Posterior cingulate gyrus (tissue), 11 donors: ENCODE measurements at regions not wholly inside any gene's neighbourhood (a gene's known extent, or its start where the extent isn't known, plus 50 kb on each side); places are given as distances from the start of the nearest gene placed in this dataset.
"Not testable (repeated sequence)": the region's sequence is repeated elsewhere in the genome, so short reads cannot be mapped to it uniquely, and the experiment has no call there.

Experiments used
- DNase-seq, 10 donors: peaks; one replicate each; pipeline versions ENCODE4 v3.0.0 to v3.0.0-alpha.2; 2020 to 2021; ENCODE audit warnings: mixed read lengths in 3 of 10
- intact Hi-C: fragments of 100-400 bp; cut with DNase I; formaldehyde crosslinking; loops from one replicate; pipeline ENCODE4 v1.15.1; 2023

GRCh38 chr21:35982717-35983116 lies 77.6 kb downstream of the SETD4 start:
- intact Hi-C loops: no loop called here
- DNase-seq: no peak

- no peak for DNase-seq
- intact Hi-C loops: no loop called here
Measured at GRCh38 chr21:35981514-35982070, 78.7 kb downstream of the SETD4 start.

GRCh38 chr21:35980821-35981220 lies 79.5 kb downstream of the SETD4 start:
- DNase-seq: no peak
- intact Hi-C loops: no loop called here

DNA sequence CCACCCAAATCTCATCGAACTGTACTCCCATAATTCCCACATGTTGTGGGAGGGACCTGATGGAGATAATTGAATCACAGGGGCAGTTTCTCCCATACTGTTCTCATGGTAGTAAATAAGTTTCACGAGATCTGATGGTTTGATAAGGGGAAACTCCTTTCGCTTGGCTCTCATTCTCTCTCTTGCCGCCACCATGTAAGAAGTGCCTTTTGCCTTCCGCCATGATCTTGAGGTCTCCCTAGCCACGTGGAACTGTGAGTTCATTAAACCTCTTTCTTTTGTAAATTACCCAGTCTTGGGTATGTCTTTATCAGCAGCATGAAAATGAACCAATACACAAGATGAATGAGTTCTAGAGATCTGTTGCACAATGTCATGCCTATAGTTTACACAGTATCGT lies 82.5 kb downstream of the SETD4 start:
- intact Hi-C loops, DNase-seq: not testable (repeated sequence)

DNA sequence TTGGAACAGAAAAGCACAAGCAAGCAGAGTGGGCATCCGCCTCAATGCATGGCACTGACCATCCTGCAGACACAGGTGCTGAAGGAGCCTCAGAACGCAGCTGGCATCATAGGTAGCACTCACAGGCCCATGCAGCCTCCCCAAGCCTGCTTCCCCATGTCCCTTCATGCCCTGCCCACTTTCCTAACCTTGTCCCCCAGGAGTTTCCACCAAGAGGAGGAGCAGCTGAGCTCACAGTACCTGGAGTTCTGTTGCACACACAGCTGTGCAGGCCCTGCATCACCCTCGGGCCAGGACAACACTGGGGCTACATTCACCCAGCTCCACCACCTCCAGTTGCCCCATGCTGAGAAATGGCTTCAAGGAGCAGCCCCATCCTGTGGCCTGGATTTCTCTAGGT lies 83.4 kb downstream of the SETD4 start:
- intact Hi-C loops: no loop called here
- DNase-seq: no peak

DNA sequence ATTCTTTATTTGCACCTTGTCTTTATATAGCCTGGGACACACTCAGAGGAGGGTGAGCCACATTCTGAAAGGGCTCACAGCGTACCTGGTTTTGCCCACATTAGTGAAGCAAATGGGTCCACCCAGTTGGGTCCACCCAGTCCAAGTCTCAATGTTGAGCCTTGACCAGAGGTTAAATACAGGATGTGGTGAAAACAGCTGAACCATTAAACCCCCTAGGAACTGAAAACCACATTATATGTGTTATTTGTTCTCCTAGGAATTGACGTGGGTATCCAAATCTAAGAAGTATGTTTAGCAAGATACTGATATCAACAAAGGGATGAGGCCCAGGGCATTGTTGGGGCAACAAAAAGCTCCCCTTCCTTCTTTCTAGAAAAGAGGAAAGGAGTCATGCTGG lies 83.8 kb downstream of the SETD4 start:
- intact Hi-C loops: no loop called here
- no peak for DNase-seq

DNA sequence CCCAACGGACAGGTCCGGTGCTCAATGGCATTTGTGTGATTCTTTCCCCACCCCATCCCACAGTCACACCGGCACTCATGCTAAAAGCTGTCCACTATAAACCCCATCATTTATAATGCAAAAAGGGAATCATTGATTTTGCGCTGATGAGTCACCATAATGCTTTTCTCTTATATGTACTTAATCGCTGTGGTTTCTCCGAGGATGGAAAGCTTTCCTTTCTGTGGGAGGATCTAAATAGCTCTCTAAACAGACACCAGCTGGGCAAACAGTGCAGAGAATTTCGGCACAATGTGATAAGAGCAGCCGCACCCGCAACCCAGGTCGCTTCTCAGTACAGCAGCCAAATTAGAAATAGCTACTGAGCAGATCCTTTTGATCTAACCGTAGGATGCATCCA lies 85.6 kb downstream of the SETD4 start:
- DNase-seq: no peak
- intact Hi-C loops: no loop called here

- DNase-seq: no peak
Measured at GRCh38 chr21:35971824-35972223, 88.5 kb downstream of the SETD4 start.

DNA sequence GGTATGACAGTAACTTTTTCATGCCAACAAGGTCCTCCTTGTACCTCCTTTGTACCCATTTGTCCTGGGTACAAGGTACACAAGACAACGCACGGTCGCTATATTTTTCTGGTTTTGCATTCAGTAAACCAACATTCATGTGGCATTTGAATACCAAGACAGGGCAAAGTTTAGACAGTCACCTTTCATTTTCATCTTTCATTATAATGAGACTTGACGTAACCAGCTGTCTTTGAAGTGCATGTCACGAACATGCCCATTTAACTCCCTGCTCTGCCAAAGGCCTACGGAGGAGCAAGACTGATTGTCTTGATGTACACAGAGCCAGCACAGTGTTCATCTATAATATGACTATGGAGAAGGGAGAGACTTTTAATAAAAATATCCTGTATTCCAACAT lies 91.0 kb downstream of the SETD4 start:
- intact Hi-C loops: no loop called here
- no peak for DNase-seq

More at GRCh38 chr21:35971824-35972223, 88.5 kb downstream of the SETD4 start:
- intact Hi-C loops: no loop called here

GRCh38 chr21:35968564-35968963 lies 91.8 kb downstream of the SETD4 start:
- DNase-seq: no peak
- intact Hi-C loops: no loop called here

DNA sequence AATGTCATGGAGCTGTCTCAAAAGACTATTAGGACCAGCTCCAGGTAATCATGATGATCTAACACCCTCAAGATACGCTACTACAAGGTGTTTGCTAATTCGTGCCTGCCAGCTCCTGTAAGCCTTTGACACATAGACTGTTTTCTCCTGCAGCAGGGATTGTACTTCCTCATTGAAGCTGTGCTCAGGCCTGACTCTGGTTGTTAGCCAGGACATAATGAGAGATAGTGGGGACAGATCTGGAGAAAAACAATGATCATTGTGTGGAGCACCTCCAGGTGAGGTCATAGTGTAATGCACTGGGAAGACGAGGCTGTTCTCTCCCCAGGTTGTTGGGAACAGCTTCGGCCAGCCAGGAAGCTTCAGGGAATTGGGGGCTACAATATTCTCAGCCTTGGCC lies 94.6 kb downstream of the SETD4 start:
- DNase-seq: no peak
- intact Hi-C loops: no loop called here

DNA sequence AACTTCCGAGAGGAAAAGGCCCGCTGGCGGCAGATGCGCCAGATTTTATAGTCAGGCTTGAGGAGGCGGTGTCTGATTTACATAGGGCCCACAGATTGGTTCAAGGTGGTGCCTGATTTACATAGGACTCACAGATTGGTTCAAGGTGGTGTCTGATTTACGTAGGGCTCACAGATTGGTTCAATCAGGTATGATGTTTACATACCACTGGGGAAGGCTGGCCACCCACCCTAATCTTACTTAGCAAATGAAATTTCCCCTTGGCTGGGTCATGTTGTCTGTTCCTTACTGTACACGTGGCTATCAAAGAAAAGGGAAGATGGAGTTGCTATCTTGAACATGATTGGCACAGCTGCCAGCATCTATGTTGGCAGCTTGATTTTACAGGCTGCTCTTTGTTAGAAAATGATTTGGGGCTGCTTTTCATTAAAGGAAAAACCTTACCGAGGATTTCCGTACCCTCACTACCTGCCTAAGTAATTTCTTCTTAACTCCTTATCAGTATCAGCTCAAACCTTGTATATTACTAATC lies 96.3 kb downstream of the SETD4 start:
- intact Hi-C loops: no loop called here
- DNase-seq: no peak

- intact Hi-C loops: no loop called here
- no peak for DNase-seq
Measured at GRCh38 chr21:35962917-35963316, 97.4 kb downstream of the SETD4 start.

DNA sequence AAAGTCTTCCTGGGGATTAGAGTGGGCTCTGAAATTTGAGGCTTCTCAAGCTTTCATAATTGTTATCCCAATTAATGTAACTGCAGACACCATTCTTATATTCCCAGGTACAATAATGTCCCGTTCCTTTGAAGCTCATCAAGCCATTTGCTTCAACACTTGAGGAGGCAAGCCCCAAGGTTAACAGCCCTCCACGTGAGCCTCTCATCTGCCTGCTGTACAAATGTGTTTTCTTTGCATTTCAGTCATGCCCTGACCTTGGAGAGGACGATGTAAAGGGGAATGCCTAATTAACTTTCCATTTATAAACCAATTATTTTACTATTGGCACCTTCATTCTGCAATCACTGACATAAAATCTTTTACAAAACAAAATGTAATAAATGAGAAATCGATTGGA lies 106.3 kb downstream of the SETD4 start:
- intact Hi-C loops: no loop called here
- DNase-seq: no peak

DNA sequence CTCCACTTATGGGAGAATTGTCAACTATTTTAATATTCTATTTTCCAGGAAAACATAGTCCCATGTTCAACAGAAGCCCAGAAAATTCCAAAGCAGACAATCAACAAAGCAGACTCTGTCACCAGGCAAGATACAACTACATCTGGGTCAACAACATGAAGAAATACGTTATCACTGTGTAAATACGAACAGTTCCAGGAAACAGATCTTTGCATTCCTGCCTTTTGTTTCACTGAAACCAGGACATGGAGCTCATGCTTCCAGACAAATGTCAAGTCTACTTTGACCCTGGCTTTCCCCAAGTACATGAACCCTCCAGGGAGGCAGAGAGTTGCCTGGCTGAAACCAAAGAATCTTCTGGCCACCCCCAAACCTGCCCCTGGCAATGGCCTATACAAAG lies 106.7 kb downstream of the SETD4 start:
- intact Hi-C loops: no loop called here
- DNase-seq: no peak

DNA sequence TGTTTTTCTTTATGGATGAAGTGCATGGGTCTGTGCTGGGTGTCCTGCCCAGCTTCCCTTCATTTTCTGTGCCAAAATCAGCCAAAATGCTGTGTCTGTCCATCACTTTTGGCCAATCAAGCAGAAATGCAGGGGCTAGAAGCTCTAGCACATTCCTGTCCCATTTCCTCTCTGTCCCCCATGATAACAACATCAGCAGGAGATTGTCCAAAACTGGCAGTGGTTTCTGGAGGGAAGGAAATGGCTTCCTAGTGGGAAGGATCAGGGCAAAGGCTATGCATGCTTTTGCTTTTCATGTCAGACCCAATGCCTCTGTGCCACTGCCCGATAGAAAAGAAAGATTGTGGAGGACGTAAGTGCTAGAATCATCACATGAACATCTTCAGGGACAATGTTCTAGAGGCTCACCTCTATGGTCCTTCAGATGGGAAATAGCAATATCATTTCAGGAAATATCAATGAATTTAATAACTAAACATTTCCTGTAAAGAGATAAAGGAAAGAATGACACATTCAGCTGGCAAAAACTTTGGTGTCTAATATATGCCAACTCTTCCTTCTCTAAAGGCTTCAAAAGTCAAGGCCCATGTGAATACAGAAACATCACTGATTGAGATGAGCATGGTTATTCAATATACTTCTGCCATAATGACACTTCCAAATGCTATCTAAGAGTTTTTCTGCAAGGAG lies 107.5 kb downstream of the SETD4 start:
- intact Hi-C loops: no loop called here
- no peak for DNase-seq

GRCh38 chr21:35948982-35949381 lies 111.3 kb downstream of the SETD4 start:
- intact Hi-C loops: no loop called here
- no peak for DNase-seq

GRCh38 chr21:35945089-35945671 lies 115.1 kb downstream of the SETD4 start:
- no peak for DNase-seq
- intact Hi-C loops: no loop called here

- intact Hi-C loops: no loop called here
- no peak for DNase-seq
Measured at GRCh38 chr21:35943752-35944151, 116.6 kb downstream of the SETD4 start.

DNA sequence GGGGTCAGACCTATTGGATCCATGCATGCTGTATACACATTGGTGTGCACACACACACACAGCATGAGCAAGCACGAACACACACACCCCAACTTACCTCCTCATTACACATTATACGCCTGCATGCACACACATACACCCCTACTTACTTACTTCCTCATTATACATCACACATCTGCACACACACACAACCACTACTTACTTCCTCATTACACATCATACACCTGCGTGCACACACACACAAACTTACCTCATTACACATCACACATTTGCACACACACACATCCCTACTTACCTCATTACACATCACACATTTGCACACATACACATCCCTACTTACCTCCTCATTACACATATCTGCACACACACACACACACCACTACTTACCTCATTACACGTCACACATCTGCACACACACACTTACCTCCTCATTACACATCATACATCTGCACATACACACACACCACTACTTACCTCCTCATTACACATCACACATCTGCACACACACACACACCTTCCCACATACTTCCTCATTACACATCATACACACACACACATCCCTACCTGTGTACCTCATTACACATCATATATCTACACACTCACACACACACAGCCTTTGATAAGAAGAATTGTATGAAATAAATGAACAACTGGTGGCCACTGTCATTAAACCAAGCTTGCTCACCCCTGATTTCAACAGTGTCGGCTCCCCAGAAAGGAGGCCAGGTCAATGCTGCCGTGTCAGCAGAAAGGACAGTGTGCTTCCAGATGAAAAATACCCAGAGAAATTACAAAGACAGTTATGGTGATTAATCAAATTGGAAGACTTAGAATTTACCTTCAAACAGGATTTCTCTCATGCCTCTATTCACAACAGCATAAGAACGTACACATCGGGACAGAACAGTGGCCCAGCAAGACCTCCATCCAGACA lies 117.8 kb downstream of the SETD4 start:
- intact Hi-C loops: no loop called here

More for the DNA sequence above, 117.8 kb downstream of the SETD4 start:
- DNase-seq: no peak
